ENCODE measurements at regions not wholly inside any gene's neighbourhood (a gene's known extent, or its start where the extent isn't known, plus 50 kb on each side); places are given as distances from the start of the nearest gene placed in this dataset.

DNA sequence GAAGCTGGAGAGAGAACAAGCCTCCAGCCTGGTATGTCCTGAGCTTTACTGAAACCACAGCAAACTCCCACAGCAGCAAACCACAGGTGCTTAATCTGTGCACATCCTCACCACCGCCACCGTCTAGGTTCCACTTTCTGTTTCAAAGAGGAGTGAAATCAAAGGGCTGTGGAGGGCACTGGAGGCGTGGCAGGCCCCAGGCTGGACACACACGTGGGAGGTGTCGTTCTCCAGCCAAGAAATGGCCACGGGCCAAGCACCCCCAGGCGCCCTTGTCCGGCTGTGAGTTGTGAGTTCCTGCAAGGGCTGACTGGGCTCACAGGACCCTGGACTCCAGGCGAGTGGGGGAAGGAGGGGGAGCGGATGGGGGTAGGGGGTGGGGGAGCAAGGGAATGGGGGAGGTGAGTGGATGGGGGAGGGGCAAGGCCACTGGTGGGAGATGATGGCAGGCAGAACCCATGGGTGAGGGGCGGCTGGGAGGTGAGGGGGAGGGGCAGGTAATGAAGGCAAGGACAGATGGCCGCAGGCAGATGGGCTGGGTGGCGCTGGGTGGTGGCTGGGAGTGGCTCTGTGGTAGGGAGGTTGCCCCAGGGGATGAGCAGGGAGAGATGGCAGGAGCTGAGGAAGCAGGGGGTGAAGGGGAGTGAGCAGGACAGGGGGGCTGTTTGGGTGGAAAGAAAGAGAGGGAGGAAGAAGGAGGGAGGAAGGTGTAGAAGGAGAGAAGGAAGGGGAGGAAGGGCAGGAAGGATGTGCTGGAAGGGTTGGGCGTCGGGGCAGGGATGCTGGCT, 86.7 kb downstream of the NCOR2 start:
- H3K9me3 ChIP-seq (ENCODE audit: control insufficient read depth, insufficient read depth, low read depth, low read length): no peaks in the 10 kb centered on the region
- H3K27ac ChIP-seq (ENCODE audit: low read depth, low read length): no peak overlapping the region
- peaks cover 62% of the 10 kb centered on the region for H3K36me3 ChIP-seq (ENCODE audit: control insufficient read depth, insufficient read depth, low read length)
- no peak overlapping the region for H3K4me3 ChIP-seq (ENCODE audit: low read depth, low read length)
- H3K4me1 ChIP-seq (ENCODE audit: control insufficient read depth, insufficient read depth, low read length): peaks cover 11% of the 10 kb centered on the region; the same call in 1 of the 2 replicates
- no peaks in the 10 kb centered on the region for H3K27me3 ChIP-seq (ENCODE audit: control insufficient read depth, insufficient read depth, low read length)
- H3K9ac ChIP-seq (ENCODE audit: low read length): no peak overlapping the region

DNA sequence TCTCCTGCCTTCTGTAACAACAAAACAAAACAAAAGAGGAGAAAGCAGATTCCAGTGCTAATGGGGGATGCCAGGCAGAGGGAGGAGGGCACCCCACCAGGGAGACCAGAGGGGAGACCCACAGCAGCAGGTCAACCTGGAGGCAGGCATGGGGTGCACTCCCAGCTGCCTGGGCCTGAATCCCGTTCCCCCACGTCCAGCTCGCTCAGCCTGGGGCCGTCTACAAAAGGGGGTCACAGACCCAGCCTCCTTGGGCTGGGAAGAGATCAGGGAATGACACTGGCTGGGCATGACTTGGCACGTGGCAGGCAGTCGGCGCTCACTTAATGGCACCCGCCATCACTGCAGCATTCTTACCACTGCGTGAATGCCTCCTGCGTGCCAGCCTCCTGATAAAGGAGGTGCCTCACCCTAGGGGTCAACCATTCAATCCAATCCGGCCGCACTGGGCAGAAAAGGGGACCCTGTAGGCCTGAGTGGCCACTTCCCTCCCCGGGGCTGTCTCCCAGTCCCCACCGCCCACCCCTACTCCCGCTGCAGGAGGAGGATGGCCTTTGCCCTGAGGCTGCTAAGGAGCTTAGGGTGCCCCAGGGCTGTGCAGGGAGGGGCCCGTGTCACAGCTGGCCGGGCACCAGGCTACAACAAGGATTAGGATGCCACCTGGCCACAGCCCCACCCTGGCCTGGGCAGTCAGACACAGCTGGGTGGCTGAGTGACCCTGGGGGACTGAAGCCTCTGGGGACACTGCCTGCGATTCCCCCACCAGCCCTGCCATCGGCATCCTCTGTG, 87.5 kb downstream of the NCOR2 start:
- no peak overlapping the region for H3K4me3 ChIP-seq (ENCODE audit: low read depth, low read length)
- H3K27me3 ChIP-seq (ENCODE audit: control insufficient read depth, insufficient read depth, low read length): no peaks in the 10 kb centered on the region
- H3K4me1 ChIP-seq (ENCODE audit: control insufficient read depth, insufficient read depth, low read length): peaks cover 11% of the 10 kb centered on the region; the same call in 1 of the 2 replicates
- H3K27ac ChIP-seq (ENCODE audit: low read depth, low read length): peak overlapping the region; percentile 43; the same call in 1 of the 2 replicates
- no peaks in the 10 kb centered on the region for H3K9me3 ChIP-seq (ENCODE audit: control insufficient read depth, insufficient read depth, low read depth, low read length)
- H3K36me3 ChIP-seq (ENCODE audit: control insufficient read depth, insufficient read depth, low read length): peaks cover 63% of the 10 kb centered on the region
- no peak overlapping the region for H3K9ac ChIP-seq (ENCODE audit: low read length)

DNA sequence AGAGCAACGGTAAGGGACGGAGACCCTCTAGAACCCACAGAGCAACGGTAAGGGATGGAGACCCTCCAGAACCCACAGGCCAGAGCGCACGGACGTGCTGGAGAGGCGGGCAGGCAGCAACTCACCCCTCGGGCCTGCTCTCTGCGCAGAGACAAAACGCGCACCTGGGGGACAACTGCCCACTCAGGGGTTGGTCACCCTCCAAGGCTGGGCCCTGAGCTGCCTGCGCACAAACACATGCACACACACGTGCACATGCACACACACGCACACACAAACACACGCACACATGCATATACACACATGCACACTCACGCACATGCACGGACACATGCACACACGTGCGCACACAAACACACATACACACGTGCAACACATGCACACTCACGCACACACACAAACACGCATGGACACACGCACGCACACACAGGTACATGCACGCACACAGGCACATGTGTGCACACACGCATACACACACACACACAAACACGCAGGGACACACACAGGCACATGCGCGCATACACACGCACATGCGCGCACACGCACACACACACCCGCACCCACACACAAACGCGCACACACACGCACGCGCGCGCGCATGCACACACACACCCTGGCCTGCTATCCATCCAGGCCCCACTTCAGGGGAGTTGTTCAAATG, 88.3 kb downstream of the NCOR2 start:
- H3K9ac ChIP-seq (ENCODE audit: low read length): no peak overlapping the region
- H3K4me3 ChIP-seq (ENCODE audit: low read depth, low read length): no peak overlapping the region
- no peak overlapping the region for H3K27ac ChIP-seq (ENCODE audit: low read depth, low read length)
- peaks cover 69% of the 10 kb centered on the region for H3K36me3 ChIP-seq (ENCODE audit: control insufficient read depth, insufficient read depth, low read length)
- H3K9me3 ChIP-seq (ENCODE audit: control insufficient read depth, insufficient read depth, low read depth, low read length): no peaks in the 10 kb centered on the region
- H3K4me1 ChIP-seq (ENCODE audit: control insufficient read depth, insufficient read depth, low read length): peaks cover 11% of the 10 kb centered on the region; the same call in 1 of the 2 replicates
- H3K27me3 ChIP-seq (ENCODE audit: control insufficient read depth, insufficient read depth, low read length): no peaks in the 10 kb centered on the region

DNA sequence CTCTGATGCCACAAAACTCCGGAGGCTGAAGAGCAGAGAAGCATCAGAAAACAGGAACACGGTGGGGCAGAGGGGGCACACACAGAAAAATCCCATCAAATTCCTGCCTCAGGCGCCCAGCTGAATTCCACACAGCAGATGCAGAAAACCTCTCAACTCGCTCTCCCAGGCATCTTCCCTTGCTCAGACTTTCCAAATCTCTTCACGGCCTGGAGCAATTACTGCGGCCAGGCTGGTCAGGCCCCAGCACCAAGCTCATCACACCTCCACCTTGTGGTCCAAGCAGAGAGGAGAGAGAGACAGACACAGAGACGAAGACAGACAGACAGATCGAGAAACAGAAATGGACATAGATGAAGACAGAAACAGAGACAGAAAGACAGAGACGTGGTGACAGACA, 89.0 kb downstream of the NCOR2 start:
- H3K9ac ChIP-seq (ENCODE audit: low read length): no peak overlapping the region
- peaks cover 3% of the 10 kb centered on the region for H3K9me3 ChIP-seq (ENCODE audit: control insufficient read depth, insufficient read depth, low read depth, low read length)
- H3K27ac ChIP-seq (ENCODE audit: low read depth, low read length): no peak overlapping the region
- peaks cover 11% of the 10 kb centered on the region; the same call in 1 of the 2 replicates for H3K4me1 ChIP-seq (ENCODE audit: control insufficient read depth, insufficient read depth, low read length)
- H3K27me3 ChIP-seq (ENCODE audit: control insufficient read depth, insufficient read depth, low read length): no peaks in the 10 kb centered on the region
- no peak overlapping the region for H3K4me3 ChIP-seq (ENCODE audit: low read depth, low read length)
- H3K36me3 ChIP-seq (ENCODE audit: control insufficient read depth, insufficient read depth, low read length): peaks cover 71% of the 10 kb centered on the region

DNA sequence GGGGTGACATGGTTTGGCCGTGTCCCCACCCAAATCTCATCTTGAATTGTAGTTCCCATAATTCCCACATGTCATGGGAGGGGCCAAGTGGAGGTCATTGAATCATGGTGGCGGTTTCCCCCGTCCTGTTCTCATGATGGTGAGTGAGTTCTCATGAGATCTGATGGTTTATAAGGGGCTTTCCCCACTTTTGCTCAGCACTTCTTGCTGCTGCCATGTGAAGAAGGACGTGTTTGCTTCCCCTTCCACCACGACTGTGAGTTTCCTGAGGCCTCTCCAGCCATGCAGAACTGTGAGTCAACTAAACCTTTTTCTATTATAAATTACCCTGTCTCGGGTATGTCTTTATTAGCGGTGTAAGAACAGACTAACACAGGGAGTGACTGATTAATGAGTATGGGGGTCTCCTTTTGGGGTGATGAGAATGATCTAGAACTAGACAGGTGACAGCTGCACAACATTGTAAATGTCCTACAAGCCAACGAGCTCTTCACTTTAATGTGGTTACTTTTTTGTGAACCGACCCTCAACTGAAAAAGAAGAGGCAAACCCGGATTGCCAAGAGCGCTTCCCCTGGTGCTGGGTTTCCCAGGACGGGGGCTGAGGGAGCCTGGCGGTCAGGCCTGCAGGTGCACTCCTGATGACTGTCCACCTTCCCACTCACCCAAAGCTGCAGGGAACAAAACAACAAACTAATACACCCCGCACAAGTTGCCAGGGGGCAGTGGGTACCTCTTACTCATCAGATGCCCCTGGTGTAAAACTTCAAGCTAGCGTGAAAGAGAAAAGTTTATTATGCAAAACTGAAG, 90.1 kb downstream of the NCOR2 start:
- H3K27me3 ChIP-seq (ENCODE audit: control insufficient read depth, insufficient read depth, low read length): no peaks in the 10 kb centered on the region
- H3K9ac ChIP-seq (ENCODE audit: low read length): no peak overlapping the region
- H3K36me3 ChIP-seq (ENCODE audit: control insufficient read depth, insufficient read depth, low read length): peaks cover 73% of the 10 kb centered on the region
- H3K27ac ChIP-seq (ENCODE audit: low read depth, low read length): no peak overlapping the region
- peaks cover 11% of the 10 kb centered on the region for H3K9me3 ChIP-seq (ENCODE audit: control insufficient read depth, insufficient read depth, low read depth, low read length)
- peaks cover 11% of the 10 kb centered on the region; the same call in 1 of the 2 replicates for H3K4me1 ChIP-seq (ENCODE audit: control insufficient read depth, insufficient read depth, low read length)
- H3K4me3 ChIP-seq (ENCODE audit: low read depth, low read length): no peak overlapping the region

DNA sequence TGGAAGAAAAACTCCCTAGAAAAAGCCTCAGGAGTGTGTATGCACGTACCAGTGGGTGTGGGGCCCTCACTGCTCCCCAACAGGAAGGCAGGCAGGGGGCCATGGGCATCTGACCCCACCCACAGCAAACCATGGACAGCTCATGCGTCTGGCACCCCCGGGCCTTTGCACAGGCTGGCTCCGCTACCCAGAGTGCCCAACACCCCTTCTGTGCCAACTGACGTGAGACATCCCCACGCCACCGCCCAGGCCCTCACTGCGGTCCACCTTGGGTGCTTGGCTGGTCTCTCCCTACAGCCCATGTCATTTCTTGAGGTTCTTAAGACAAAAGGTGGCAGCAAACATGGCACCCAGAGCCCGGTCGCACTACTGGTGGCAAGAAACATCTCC, 91.4 kb downstream of the NCOR2 start:
- Histone ChIP-seq H3K4me1 (ENCODE audit: control insufficient read depth, insufficient read depth, low read length) (peaks cover 5% of the 10 kb centered on the region; the same call in 1 of the 2 replicates), H3K27me3 (ENCODE audit: control insufficient read depth, insufficient read depth, low read length) (no peaks in the 10 kb centered on the region), H3K4me3 (ENCODE audit: low read depth, low read length) (no peak overlapping the region), H3K9me3 (ENCODE audit: control insufficient read depth, insufficient read depth, low read depth, low read length) (peaks cover 11% of the 10 kb centered on the region), H3K9ac (ENCODE audit: low read length) (no peak overlapping the region), H3K36me3 (ENCODE audit: control insufficient read depth, insufficient read depth, low read length) (peaks cover 81% of the 10 kb centered on the region), H3K27ac (ENCODE audit: low read depth, low read length) (no peak overlapping the region)

DNA sequence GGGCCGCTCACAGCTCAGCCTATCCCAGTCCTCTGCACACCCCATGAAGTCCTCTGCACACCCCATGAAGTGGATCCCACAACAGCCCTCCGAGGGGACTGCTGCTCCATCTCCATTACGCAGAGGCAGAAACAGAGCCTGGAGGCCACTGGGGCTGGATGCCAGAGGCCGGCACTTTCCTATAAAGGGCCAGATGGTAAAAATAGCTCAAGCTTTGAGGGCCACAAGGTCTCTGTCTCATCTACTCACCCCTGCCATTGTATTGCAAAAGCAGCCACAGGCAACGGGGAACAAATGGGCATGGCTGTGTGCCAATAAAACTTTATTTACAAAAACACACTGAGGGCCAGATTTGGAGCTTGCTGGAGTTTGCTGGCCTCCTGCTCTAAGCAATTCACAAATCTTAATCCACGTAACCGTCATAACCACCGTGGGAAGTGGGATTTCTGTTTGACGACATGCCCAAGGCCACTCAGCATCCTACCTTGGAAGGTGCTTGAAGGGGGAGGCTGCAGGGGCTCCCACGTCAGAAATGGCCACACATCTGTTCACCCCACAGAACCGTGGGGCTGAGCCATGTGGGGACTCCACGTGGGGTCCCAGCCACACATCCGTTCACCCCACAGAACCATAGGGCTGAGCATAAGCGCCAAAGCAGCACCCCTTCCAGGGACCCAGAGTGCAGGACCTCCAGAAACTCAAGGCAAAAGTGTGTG, 92.0 kb downstream of the NCOR2 start:
- peaks cover 4% of the 10 kb centered on the region; the same call in 1 of the 2 replicates for H3K4me1 ChIP-seq (ENCODE audit: control insufficient read depth, insufficient read depth, low read length)
- peaks cover 87% of the 10 kb centered on the region for H3K36me3 ChIP-seq (ENCODE audit: control insufficient read depth, insufficient read depth, low read length)
- H3K9me3 ChIP-seq (ENCODE audit: control insufficient read depth, insufficient read depth, low read depth, low read length): peaks cover 11% of the 10 kb centered on the region
- H3K27ac ChIP-seq (ENCODE audit: low read depth, low read length): no peak overlapping the region
- no peak overlapping the region for H3K9ac ChIP-seq (ENCODE audit: low read length)
- no peaks in the 10 kb centered on the region for H3K27me3 ChIP-seq (ENCODE audit: control insufficient read depth, insufficient read depth, low read length)
- H3K4me3 ChIP-seq (ENCODE audit: low read depth, low read length): no peak overlapping the region

DNA sequence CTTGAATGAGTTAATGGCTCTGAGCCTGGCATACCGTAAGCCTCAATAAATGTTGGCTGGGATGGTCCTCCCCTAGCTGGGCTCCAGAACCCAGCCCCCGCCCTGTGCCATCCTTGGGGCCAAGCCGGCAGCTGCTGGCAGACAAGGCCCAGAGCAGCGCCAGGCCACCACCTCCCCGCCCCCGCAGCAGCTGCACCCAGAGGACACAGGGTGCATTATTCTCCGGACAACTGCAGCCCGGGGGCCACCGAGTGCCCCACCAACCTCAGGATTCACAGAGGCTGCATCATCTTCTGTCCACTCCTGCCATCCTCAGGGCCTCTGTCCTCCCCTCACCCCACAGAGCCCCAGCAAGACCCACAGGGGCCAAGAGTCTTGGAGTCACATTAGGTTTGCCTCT, 92.7 kb downstream of the NCOR2 start:
- H3K9ac ChIP-seq (ENCODE audit: low read length): no peak overlapping the region
- H3K4me1 ChIP-seq (ENCODE audit: control insufficient read depth, insufficient read depth, low read length): no peaks in the 10 kb centered on the region; the same call in 1 of the 2 replicates
- peaks cover 11% of the 10 kb centered on the region for H3K9me3 ChIP-seq (ENCODE audit: control insufficient read depth, insufficient read depth, low read depth, low read length)
- H3K36me3 ChIP-seq (ENCODE audit: control insufficient read depth, insufficient read depth, low read length): peaks cover 91% of the 10 kb centered on the region
- H3K4me3 ChIP-seq (ENCODE audit: low read depth, low read length): no peak overlapping the region
- H3K27ac ChIP-seq (ENCODE audit: low read depth, low read length): no peak overlapping the region
- H3K27me3 ChIP-seq (ENCODE audit: control insufficient read depth, insufficient read depth, low read length): no peaks in the 10 kb centered on the region

DNA sequence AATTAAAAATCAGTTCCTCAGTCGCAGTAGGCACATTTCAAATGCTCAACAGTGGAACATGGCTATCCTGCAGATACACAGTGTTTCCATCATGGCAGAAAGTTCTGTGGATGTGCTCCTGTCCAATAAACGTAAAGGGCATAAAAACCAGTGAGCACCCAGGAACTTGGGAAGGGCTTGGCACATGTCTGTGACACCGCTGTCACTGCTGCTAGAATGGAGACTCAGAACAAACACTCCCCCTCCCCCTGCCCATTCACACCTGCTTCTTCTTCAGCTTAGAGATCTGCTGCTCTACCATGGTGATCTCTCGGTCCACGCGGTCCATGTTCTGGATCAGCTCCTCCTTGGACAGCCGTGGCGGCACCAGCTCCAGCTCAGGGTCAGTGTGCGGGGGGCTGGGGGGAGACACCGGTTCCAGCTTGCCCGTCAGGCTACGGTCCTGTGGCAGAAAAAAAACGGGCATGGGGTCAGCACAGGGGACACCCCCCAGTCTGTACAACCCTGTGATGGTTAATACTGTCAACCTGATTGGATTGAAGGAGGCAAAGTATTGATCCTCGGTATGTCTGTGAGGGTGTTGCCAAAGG, 94.6 kb downstream of the NCOR2 start:
- no peak overlapping the region for H3K9ac ChIP-seq (ENCODE audit: low read length)
- no peaks in the 10 kb centered on the region for H3K27me3 ChIP-seq (ENCODE audit: control insufficient read depth, insufficient read depth, low read length)
- no peaks in the 10 kb centered on the region for H3K4me1 ChIP-seq (ENCODE audit: control insufficient read depth, insufficient read depth, low read length)
- H3K9me3 ChIP-seq (ENCODE audit: control insufficient read depth, insufficient read depth, low read depth, low read length): peaks cover 16% of the 10 kb centered on the region
- no peak overlapping the region for H3K27ac ChIP-seq (ENCODE audit: low read depth, low read length)
- no peak overlapping the region for H3K4me3 ChIP-seq (ENCODE audit: low read depth, low read length)
- peaks cover 80% of the 10 kb centered on the region for H3K36me3 ChIP-seq (ENCODE audit: control insufficient read depth, insufficient read depth, low read length)

DNA sequence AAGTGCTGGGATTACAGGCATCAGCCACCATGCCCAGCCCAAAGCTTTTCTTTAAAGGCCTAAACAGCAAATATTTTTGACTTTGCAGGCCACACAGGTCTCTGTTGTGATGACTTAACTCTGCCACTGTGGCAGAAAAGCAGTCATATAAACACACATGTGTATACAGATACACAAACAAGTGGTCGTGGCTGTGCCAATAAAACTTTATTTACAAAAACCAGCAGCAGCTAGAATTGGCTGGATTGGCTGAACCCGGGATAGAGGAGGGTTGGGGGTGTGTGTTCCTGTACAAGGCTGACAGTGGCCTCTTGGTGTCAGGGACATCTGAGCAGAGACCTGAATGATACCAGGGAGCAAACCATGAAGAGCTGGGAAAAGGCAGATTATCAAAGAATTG, 95.6 kb downstream of the NCOR2 start:
- no peak overlapping the region for H3K9ac ChIP-seq (ENCODE audit: low read length)
- no peak overlapping the region for H3K4me3 ChIP-seq (ENCODE audit: low read depth, low read length)
- peaks cover 16% of the 10 kb centered on the region for H3K9me3 ChIP-seq (ENCODE audit: control insufficient read depth, insufficient read depth, low read depth, low read length)
- no peaks in the 10 kb centered on the region for H3K27me3 ChIP-seq (ENCODE audit: control insufficient read depth, insufficient read depth, low read length)
- H3K36me3 ChIP-seq (ENCODE audit: control insufficient read depth, insufficient read depth, low read length): peaks cover 73% of the 10 kb centered on the region
- no peaks in the 10 kb centered on the region for H3K4me1 ChIP-seq (ENCODE audit: control insufficient read depth, insufficient read depth, low read length)
- H3K27ac ChIP-seq (ENCODE audit: low read depth, low read length): no peak overlapping the region
